ENCODE measurements at regions not wholly inside any gene's neighbourhood (a gene's known extent, or its start where the extent isn't known, plus 50 kb on each side); places are given as distances from the start of the nearest gene placed in this dataset.

DNA sequence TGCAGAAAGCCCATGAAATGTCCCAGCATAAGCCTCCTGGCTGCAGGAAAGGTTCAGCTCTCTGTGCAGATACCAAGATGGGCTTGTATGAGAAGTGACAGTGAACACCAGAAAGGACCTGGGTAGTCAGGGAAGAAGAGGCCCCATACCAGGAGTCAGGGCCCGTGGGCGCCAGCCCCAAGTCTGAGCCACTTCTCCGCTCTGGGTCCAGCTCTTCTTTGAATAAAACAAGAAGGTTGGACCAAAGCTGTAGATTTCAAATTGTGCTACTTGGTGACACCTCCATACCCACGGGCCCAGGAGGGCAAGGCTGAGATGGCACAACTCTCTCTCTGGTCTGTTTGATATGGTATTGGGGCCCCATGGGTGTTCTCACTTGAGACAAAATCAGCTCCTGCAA is 261.5 kb downstream of the UACA start:
- TF ChIP-seq, protein P1, sequence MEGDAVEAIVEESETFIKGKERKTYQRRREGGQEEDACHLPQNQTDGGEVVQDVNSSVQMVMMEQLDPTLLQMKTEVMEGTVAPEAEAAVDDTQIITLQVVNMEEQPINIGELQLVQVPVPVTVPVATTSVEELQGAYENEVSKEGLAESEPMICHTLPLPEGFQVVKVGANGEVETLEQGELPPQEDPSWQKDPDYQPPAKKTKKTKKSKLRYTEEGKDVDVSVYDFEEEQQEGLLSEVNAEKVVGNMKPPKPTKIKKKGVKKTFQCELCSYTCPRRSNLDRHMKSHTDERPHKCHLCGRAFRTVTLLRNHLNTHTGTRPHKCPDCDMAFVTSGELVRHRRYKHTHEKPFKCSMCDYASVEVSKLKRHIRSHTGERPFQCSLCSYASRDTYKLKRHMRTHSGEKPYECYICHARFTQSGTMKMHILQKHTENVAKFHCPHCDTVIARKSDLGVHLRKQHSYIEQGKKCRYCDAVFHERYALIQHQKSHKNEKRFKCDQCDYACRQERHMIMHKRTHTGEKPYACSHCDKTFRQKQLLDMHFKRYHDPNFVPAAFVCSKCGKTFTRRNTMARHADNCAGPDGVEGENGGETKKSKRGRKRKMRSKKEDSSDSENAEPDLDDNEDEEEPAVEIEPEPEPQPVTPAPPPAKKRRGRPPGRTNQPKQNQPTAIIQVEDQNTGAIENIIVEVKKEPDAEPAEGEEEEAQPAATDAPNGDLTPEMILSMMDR (IDR thresholded peaks at IDR 0.05) = no peak
- TF ChIP-seq POLR2A (IDR thresholded peaks at IDR 0.05) = no peak
